HG03575 (cell line): ENCODE measurements at regions not wholly inside any gene's neighbourhood (a gene's known extent, or its start where the extent isn't known, plus 50 kb on each side); places are given as distances from the start of the nearest gene placed in this dataset.

Source experiments
- ATAC-seq: cut with Tn5 transposase; IDR thresholded peaks from one replicate; pipeline ENCODE4 v1.9.1; 2021; ENCODE audit not compliant: unreplicated experiment, insufficient number of reproducible peaks, low FRiP score; ENCODE audit errors: extremely low read depth

GRCh38 chr2:103103678-103104077, 341.8 kb downstream of the TMEM182 start:
- no peak for ATAC-seq

GRCh38 chr2:103119352-103119751, 357.5 kb downstream of the TMEM182 start:
- ATAC-seq = no peak

GRCh38 chr2:103121106-103121505, 359.3 kb downstream of the TMEM182 start:
- no peak for ATAC-seq

DNA sequence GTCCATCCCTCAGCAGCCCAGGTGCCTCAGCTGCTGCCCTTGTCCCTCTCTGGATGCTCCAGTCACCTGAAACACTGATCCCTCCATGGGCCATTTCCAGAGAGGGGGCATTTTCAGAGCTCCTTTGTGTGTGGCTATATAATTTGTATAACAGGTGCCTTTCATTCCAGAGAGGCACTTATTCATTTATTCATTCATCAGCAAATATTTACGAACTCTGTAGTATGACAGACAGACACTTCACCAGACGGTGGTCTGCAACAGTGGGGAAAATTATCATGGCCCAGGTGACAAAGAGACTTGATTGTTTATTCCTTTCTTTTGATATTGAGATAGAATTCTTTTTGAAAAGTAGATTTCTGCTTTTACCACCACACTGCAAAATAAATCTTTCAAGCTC, 361.7 kb downstream of the TMEM182 start:
- no peak for ATAC-seq

GRCh38 chr2:103130857-103131256, 369.0 kb downstream of the TMEM182 start:
- ATAC-seq = no peak

- no peak for ATAC-seq
Measured at GRCh38 chr2:103132536-103133217, 370.8 kb downstream of the TMEM182 start.

DNA sequence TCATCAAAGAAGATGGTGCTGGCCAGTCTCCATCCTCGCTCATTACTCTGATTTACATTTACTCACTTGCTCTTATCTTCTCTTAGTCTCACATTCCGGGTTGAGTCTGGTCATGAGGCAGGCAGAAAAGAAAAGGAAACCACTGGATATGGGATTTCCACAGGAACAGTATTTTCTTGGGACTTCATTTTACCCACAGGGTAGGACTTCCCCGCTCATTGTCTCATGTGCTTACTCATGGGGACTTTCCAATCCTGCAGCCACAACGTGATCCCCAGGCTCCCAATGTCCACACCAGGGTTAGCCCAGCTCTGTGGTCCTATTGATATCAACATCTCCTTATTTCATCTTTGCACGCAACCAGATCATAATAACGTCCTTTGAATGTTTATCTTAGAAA, 373.8 kb downstream of the TMEM182 start:
- ATAC-seq = no peak

- ATAC-seq = peak; percentile 55
Measured at GRCh38 chr2:103138123-103138901, 376.5 kb downstream of the TMEM182 start.

- ATAC-seq = no peak
Measured at GRCh38 chr2:103139628-103140268, 377.9 kb downstream of the TMEM182 start.

GRCh38 chr2:103144837-103145236, 383.0 kb downstream of the TMEM182 start:
- no peak for ATAC-seq

- no peak for ATAC-seq
Measured at GRCh38 chr2:103145739-103146138, 383.9 kb downstream of the TMEM182 start.

DNA sequence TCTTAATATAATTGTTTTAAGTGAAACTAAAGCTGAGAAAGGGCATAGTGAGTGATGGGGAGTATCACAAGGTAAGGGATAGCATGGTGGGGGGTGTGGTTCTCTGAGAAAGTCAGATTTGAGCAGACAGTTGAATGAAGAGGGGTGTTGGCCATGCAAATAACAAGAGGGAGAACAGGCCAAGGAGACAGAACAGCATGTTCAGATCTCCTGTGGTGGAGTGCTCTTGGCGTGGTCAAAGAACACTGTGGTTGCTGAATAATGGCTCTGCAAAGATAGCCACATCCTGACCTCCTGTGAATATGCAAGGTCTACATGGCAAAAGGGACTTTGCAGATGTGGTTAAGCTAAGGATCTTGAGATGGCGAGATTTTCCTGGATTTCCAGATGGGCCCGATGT, 389.2 kb downstream of the TMEM182 start:
- ATAC-seq = no peak

DNA sequence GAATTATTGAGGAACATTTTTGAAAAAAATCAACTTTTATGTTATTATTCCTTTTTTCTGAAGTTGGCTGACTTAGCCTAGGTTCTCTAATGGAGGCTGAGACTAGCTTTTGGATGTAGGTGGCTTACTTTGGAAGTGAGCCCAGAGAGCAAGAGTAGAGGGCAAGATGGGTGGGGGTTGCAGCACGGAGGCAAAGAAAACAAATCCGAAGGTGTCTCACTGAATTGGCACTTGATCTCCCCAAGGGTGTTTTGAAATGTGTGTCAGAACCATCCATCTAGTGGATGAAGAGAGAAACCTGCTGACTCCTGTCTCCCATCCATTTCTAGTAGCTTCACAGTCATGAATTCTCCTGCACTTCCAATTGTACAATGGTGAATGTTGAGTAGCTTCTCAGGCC, 390.7 kb downstream of the TMEM182 start:
- no peak for ATAC-seq

GRCh38 chr2:103153580-103154284, 391.9 kb downstream of the TMEM182 start:
- no peak for ATAC-seq

- ATAC-seq = no peak
Measured at GRCh38 chr2:103155308-103155707, 393.5 kb downstream of the TMEM182 start.

- no peak for ATAC-seq
Measured at GRCh38 chr2:103159018-103159417, 397.2 kb downstream of the TMEM182 start.

GRCh38 chr2:103161456-103162289, 399.8 kb downstream of the TMEM182 start:
- no peak for ATAC-seq

GRCh38 chr2:103164748-103165147, 402.9 kb downstream of the TMEM182 start:
- no peak for ATAC-seq

GRCh38 chr2:103165836-103166235, 404.0 kb downstream of the TMEM182 start:
- ATAC-seq = no peak
